COR-L47 (cell line): ENCODE measurements at regions not wholly inside any gene's neighbourhood (a gene's known extent, or its start where the extent isn't known, plus 50 kb on each side); places are given as distances from the start of the nearest gene placed in this dataset.

Experiments
- DNase-seq: peaks from one replicate; lab custom pipeline; 2025; lab: John Stamatoyannopoulos, UW

DNA sequence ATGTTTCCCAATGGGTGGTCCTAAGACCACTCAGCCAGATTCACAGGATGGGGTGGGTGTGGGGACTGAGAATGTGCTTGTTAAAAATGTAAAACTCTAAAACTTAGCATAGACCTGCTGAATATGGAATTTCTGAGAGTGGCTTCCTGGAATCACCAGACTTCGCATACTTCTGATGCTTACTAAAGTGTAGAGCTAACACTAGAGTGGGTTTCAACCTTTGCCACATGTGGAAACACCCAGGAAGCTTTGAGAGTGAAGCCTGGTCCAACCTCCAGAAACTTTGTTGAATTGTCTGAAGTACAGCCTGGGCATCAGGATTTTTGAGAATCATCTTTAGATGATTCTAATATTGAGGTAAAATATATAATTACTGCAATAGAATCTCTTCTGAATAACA is 167.8 kb upstream of the EDNRA start:
- DNase-seq = no peak

DNA sequence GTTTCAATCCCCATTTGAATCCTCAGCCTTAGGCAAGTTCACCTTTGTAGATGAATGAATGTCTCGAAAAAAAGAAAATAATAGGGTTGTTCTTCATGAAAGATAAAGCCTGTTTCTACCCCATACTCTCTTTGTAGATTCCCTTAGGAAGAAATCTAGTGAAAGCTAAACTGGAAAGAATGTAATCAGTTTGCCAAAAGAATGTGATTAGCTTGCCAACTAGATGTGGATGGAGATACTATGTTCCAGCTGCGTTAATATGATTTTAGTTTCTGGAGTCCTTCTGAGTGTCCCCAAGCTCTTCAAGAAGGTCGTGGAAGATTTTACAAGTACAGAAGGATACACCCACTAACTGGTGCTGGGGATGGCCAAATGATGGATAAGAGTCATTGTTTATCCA is 162.3 kb upstream of the EDNRA start:
- DNase-seq = no peak

DNA sequence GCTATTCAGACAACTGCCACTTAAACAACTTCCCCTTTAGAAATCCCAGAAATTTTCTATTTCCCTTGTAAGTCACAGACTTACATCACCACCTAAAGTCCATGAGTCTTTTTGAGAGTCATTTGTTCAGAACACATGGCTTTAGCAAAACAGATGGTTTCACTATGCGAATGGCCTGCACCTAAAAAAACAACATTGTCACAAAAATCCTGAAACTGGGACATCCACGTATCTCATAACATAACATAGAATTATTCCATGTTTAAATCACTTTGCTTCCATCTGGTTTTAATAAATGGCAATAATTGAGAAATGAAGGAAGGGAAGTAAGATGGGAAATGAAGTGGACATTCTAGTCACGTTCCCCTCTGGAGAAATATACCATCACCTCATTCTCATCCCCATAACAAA is 155.3 kb upstream of the EDNRA start:
- DNase-seq = no peak

DNA sequence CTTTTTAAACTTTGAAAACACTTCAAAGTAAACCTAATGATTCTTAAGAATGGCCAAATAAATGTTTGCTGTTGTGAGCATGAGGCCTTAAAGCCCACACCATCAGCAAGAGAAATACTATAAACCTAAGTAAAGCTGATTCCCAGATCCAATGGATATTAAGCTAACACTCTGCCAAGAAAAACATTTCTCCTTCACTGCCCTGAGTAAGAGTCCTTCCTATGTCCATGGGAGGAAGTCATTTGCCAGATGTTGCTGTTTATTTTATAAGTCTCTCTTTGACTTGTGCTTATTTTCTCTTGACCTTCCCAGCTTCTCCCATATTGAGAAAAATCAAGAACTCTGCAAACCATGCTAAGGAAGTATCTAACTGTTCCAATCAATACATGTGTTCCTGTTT is 154.3 kb upstream of the EDNRA start:
- no peak for DNase-seq

DNA sequence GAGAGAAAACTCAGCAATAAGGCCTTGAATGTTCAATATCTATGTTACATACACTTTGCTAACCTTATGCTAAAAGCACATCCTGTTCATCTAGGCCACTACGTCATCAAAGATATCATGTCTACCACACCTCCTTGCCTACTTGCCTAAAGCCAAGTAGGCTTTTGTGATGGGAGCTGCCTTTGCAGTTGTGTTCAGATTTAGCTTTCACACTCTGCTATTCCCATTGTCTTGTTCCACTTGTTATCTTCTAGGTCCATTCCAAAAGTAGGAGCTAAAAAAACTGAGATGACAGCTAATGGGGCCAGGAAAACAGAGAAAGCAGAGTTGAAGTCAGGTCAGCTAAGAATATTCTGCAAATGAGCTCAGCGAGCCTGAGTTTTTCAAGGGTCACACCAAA is 153.6 kb upstream of the EDNRA start:
- DNase-seq = no peak

DNA sequence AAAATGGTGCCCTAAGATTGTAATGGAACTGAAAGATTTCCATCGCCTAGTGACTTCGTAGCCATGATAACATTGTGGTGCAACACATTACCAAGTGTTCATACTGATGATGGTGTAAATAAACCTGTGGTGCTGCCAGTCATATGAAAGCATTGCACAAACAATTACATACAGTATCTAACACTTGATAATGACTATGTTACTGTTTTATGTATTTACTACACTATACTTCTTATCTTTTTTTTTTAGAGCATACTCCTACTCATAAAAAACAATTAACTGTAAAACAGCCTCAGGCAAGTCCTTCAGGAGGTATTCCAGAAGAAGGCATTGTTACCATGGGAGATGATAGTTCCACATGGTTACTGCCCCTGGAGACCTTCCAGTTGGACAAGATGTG is 152.7 kb upstream of the EDNRA start:
- DNase-seq = no peak

DNA sequence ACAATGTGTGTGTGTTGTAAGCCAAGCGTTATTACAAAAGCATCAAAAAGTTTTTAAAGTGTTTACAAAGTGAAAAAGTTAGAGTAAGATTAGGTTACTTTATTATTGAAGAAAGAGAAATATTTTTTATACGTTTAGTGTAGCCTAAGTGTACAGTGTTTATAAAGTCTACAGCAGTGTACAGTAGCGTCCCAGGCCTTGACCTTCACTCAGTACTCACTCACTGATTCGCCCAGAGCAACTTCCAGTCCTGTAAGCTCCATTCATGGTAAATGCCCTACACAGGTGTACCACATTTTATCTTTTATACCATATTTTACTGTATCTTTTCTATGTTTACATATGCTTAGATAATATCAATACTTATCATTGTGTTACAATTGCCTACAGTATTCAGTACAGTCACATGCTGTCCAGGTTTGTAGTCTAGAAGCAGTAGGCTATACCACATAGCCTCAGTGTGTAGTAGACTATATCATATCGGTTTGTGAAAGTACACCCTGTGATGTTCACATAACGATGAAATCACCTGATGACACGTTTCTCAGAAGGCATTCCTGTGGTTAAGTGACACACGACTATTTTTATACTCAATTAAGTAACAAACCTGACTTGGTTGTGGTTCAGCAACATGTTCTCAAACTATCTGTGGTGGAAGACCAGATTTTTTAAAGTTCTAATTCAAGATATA is 152.0 kb upstream of the EDNRA start:
- DNase-seq = no peak

DNA sequence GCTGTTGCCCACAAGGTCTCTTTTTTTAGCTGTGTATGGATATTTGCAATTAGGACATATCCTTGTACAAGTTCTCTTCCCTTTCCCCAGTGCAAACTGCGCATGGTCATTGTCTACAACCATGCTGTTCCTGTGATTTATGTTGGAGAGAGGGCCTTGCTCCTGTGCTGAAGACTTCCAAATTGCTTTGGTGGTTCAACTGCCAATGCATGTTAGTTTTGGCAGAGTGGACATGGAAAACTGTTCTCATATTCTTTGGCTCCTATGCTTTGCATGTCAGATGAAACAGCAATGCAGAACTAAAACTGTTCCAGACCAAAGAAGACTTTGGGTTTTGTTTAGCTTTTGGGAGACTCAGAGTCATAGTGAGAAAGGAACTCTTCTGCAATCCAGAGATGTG is 148.8 kb upstream of the EDNRA start:
- no peak for DNase-seq

DNA sequence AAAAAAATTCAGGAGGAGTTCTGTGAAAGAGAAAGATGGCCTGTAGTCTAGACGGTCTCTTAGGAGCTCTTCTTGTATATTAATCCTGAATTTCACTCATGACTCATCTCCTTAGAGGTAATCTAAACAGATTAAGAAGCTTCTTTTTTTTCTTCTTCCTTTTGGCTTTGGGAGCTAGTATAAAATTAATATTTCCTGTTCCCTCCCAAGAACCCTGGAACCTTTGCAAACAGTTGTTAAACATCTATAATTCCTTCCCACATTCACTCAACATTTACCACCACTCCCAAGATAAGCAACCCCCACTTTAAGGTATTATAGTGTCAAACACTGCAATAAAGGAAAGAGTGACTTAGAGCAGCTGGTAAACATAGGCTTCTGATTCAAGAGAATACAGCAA is 146.4 kb upstream of the EDNRA start:
- DNase-seq = no peak

DNA sequence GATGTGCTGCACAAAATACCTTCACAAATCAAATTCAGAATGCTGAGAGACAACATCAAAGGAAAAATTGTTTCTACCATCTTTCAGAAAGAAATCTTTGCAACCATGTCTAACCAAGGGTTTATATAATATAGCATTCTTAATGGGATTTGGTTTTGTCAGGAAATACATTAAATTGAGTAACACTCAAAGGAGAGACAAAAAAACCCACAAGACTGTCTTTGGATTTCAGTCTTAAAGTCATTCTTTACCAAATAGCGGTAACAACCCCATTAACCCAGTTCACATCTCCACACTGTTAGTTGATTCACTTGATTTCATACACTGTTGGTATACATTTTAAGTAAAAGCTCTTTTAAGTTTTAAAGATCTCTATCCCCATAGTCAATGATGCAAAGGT is 145.7 kb upstream of the EDNRA start:
- DNase-seq = no peak

DNA sequence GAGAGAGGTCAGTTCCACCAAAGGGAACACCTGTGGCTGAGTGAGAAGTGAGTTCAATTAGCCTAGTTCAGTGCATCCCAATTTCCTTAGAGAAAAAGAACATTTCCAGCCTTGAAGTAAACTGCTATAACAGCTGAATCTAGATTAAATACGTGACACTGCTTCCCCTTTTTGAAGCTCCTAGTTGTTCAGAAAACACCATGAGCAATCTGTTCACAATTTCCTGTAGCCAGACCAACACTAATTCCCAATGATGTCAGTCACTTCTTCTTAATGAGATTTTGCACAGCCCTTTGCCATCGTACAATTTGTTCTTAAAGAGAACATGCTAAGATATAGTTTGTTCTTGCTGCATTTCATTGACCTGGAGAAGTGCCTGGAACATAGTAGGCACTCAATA is 144.6 kb upstream of the EDNRA start:
- DNase-seq = no peak

DNA sequence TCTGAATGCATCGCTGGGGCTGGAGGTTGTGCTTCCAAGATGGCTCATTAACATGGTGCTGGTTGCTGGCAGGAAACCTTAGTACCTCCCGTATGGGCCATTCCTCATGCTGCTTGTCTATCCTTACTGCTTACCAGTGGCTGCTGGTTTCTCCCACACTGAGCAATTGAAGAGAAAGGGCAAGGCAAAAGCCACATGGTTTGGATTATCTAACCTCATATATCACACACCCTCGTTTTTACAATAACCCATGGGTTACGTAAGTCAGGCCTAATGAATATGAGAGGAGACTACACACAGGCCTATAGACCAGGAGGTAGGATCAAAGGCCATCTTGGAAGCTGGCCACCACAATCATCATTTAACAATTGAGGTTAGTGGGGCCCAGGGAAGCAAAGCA is 141.8 kb upstream of the EDNRA start:
- DNase-seq = no peak

DNA sequence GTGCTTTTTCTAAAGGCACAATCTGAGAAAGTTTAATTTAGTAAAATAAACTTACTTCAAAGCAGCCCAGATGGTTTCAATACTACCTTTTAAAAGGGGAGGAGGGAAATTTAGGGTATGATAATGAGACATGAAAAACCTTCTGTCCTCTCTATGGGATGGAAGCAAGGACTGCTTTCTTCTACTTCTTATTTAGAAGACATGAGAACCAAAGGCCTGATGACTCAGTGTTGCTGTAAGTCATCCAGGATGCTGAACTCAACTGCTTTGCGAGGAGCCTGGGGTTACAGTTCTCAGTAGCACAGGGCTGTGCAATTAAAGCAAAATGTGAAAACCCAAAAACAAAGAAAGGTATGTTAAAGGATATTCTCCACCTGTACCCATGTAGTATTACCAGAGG is 140.8 kb upstream of the EDNRA start:
- no peak for DNase-seq

DNA sequence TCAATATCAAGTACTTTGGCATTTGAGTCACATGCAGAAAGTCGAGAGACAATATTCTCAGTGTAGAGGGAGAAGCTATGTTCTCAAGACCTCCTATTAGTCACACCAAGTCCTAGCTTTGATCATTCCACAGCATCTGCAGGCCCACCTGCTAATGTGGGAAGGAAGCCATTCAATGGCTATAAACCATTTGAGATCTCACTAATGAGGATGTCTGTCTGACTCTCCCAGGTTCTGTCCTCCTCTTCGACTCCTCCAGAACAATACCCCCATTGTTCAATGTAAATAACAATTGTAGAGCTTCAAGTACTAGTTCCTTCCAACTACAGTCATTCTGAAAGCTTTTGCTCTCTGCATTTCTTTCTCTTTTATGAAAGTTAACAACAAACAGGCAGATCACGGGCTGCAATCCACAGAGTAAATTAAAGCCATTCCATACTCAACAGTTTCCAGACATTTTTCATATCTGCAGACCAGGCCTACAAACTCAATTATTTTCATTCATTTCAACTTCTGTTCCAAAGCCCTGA is 140.2 kb upstream of the EDNRA start:
- DNase-seq = no peak

DNA sequence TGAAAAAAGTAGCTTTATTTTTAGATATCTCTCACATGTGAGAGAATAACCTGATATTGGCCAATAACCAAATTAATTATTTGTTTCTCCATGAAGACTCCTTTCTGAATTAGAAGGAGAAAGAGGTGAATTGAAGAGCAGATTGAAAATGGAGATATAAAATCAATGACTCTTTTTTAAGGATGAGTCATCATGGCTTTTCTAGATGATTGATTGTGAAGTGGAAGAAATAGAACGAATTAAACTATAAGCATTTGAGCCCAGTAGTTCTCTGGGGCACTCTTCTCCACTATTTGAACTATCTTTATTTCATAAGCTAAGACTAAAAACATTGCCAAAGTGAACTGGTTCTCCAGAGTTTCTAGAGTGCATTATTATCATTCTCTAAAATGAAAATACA is 137.2 kb upstream of the EDNRA start:
- no peak for DNase-seq

DNA sequence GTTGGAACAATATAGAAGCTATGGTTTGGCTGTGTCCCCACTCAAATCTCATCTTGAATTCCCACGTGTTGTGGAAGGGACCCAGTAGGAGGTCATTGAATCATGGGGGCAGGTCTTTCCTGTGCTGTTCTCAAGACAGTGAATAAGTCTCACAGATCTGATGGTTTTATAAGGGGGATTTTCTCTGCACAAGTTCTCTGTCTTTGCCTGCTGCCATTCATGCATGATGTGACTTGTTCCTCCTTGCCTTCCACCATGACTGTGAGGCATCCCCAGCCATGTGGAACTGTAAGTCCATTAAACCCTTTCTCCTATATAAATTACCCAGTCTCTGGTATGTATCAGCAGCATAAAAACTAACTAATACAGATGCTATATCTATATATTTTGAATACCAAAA is 135.2 kb upstream of the EDNRA start:
- DNase-seq = no peak

DNA sequence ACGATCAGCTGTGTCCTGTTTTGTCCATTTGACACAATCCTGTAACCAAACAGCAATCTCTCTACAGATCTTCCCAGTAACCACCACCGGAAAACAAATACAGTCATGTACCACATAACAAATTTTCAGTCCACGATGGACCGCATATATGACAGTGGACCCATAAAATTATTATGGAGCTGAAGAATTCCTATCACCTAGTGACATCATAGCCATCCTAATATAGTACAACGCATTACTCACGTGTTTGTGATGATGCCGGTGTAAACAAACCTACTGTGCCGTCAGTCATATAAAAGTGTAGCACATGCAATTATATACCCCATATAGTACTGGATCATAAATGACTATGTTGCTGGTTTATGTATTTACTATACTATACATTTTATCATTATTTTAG is 133.7 kb upstream of the EDNRA start:
- DNase-seq = no peak

DNA sequence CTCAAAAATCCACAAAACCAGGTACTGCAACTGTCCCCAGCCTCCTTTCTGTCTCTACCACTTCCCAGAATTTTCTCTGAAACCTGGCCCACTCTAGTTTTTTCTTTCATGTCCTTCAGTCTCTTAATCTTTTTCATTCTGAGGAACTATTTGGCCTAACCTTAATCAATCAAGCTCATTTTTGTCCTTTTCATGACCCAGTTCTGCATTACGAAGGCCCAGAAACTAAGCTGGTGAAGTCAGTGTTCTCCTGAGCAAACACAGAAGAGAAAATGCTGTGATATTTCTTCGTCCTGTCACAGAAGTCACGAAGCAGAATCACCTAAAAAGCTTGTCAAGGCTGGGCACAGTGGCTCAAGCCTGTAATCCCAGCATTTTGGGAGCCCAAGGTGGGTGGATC is 131.7 kb upstream of the EDNRA start:
- no peak for DNase-seq

DNA sequence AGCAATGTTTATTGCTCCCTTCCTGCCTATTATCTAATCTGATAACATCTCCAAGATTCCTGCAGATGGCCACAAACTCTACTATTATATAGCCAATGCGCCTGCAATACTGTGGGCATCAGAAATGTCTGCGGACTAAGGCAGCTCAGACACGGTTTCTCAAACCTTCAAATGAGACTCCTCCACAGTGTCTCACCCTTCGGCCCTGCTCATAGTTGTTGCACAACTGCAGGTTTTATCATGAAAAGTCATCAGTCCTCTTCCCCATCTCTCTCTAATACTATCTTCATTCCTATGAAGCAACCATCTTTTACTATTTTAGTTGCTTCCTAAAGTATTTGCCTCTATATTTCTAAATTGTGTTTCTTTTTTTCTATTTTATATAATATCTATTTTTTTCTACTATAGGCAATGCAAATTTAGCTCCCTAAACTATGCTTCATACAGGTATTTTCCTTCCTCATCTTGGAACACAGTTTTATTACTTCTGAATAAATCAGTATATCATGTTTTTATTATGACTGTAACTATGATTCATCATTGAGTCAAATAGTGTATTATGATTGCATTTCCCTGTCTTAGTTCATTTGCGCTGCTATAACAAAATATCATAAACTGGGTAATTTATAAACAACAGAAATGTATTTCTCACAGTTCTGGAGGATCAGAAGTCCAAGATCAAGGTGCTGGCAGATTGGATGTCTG is 129.7 kb upstream of the EDNRA start:
- no peak for DNase-seq

DNA sequence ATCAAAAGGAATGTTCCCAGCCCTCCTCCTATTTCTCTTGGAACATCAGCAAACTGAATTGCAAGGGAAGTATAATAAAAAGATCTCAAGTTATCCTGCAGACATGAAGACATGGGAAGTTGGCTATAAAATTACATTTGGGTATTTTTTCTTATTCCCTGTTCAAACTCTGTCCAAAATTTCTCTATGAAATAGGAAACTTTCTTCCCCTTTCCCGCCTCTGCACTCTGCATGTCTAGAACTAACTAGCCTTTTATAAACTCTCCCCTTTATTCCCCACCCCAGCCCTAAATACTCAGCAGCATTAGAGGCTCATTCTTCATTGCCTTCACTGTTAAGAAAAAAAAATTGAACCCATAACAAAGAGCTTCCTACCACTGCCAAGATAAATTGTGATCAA is 126.7 kb upstream of the EDNRA start:
- DNase-seq = no peak

DNA sequence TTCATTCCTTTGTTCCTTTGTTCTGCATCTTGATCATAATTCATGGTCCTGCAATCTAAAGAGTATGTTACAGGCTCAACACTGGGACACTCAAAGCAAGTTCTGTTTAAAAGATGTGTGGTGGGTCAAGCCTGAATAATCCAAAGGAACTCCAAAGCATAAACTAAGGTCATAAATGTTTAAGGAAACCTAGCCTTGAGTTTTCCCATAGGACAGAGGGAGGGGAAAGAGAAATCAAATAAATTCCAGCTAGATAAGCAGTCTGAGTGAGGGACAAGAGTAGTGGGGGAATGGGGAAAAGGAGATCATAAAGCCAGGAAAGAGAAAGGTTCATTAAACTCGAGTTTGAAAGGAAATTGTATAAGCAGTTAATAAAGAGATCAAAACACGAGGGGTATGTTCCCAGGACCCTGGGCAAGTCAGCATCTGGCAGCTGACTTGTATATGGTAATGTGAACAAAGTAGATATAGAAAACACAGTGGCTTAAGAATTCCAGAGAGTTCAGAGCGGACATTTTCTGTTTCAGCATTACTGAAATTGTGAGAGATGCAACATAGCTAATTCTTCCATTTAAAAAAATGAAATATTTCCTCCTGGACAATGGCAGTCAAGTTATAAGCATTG is 125.8 kb upstream of the EDNRA start:
- no peak for DNase-seq

DNA sequence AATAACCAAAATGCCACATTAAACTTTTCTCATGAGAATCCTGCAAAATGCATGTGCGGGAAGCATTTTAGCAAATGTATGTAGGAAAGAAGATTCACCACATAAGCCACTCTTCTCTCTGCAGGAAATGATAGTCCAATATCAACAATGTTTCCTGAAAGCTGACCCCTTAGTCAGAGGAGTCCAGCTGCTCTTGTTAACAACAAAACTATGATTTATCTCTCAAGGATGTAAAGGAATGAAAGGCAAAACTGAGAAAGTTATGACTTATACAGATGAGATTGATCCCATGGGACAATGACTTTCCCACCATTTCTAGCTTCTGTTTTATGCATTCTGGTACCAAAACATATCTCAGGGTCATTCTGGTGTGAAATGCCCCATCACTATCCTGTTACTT is 125.0 kb upstream of the EDNRA start:
- no peak for DNase-seq

DNA sequence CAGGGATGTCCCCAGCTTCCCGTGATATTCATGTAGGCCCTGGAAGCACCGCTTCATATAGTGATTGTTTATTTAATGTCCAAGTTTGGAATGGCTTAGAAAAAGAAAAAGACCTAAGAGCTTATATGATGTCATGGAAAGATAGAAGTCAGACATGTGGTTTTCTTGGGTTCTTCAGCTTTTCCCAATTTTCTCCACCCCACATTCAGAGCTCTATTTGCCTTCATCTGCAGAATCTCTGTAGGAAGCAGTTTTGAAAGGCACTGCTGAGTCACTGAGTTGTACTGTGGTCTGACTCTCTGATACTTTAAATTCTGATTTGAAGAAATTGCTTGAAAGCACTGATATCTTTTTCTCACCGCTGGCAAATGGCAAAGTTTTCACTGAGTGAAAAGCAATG is 120.6 kb upstream of the EDNRA start:
- no peak for DNase-seq
